ELF-1 (cell line): ENCODE measurements at regions not wholly inside any gene's neighbourhood (a gene's known extent, or its start where the extent isn't known, plus 50 kb on each side); places are given as distances from the start of the nearest gene placed in this dataset.
A peak's percentile ranks its signal among the peaks of the same experiment; 100 is the strongest.
"Not testable (repeated sequence)": the region's sequence is repeated elsewhere in the genome, so short reads cannot be mapped to it uniquely, and the experiment has no call there.

Experiments used
- DNase-seq: peaks from one replicate; pipeline ENCODE4 v3.0.0-alpha.2; 2016; ENCODE audit warnings: low read depth, low spot score

- not testable (repeated sequence) for DNase-seq
These were observed 52.3 kb upstream of the LRRC30 start for GRCh38 chr18:7178568-7178967.

- peak; percentile 44 for DNase-seq
These were observed 53.7 kb upstream of the LRRC30 start for GRCh38 chr18:7177116-7177744.

GRCh38 chr18:7174344-7175095 is 56.4 kb upstream of the LRRC30 start:
- peak; percentile 69 for DNase-seq

- DNase-seq = no peak
These were observed 55.6 kb upstream of the LAMA1 start for GRCh38 chr18:7173216-7173615.

- no peak for DNase-seq
These were observed 55.0 kb upstream of the LAMA1 start for GRCh38 chr18:7172611-7173010.

GRCh38 chr18:7170292-7170691 is 52.7 kb upstream of the LAMA1 start:
- no peak for DNase-seq

GRCh38 chr18:7169601-7170000 is 52.0 kb upstream of the LAMA1 start:
- no peak for DNase-seq

GRCh38 chr18:7168408-7168807 is 50.8 kb upstream of the LAMA1 start:
- DNase-seq = no peak
